NCI-H1092 treated with DMSO at 0.1 percent for 48 hours (cell line): ENCODE measurements at regions not wholly inside any gene's neighbourhood (a gene's known extent, or its start where the extent isn't known, plus 50 kb on each side); places are given as distances from the start of the nearest gene placed in this dataset.
"Not testable (repeated sequence)": the region's sequence is repeated elsewhere in the genome, so short reads cannot be mapped to it uniquely, and the experiment has no call there.

Experiments
- DNase-seq: peaks from one replicate; lab custom pipeline; 2025; lab: John Stamatoyannopoulos, UW

DNA sequence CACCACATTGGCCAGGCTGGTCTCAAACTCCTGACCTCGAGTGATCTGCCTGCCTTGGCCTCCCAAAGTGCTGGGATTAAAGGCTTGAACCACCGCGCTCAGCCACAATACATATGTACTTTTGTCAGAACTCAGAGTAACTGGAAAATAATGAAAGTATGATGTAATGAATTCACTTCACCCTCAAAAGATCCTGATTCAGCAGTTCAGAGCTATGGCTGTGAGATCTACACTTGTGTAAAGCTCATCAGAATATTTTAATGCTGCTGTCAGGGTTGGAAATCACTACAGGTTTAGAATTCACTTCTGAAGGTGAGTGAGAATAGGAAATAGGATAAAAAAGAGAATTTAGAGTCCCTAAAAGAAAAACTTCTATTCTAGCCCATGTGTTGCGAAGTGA lies 464.5 kb upstream of the NRSN1 start:
- no peak for DNase-seq

DNA sequence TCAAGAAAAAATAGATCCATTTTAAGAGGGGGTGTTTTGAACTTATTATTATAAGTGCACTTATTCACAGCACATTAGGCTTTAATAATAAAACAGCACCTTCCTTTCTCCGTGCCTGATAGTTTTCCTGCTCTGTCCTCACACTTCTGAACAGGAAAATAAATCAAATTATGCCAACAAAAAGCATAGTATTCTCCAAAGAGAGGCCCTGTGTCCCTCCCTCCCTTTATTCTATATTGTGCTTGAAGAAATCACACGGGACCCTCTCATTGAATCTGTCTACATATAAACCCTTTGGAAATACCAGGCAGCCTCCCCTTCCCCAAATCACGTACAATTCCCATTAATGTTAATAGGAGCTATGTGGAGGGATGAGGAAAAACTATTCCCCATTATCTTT lies 462.9 kb upstream of the NRSN1 start:
- DNase-seq, result no peak

DNA sequence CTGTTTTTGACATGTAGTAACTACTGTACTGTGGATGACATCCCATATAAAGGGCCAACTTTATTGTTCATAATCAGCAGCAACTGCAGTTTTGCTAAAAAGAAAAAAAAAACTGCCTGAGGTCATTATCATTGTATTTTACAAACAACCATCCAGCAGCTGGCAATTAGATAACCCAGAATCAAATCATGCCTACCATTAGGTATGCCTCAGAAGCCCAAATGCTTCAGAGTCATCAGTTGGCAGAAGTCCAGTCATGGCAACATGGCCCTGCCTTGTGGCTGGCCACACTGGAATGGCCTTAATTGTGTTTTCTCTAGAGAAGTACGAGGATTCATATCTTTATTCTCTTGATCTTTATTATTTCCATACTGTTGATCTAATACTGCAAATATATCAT lies 462.4 kb upstream of the NRSN1 start:
- DNase-seq, result no peak

DNA sequence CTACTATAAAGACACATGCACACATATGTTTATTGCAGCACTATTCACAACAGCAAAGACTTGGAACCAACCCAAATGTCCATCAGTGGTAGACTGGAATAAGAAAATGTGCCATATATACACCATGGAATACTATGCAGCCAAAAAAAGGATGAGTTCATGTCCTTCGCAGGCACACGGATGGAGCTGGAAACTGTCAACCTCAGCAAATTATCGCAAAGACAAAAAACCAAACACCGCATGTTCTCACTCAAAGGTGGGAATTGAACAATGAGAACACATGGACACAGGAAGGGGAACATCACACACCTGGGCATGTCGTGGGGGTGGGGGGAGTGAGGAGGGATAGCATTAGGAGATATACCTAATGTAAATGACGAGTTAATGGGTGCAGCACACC lies 460.1 kb upstream of the NRSN1 start:
- not testable (repeated sequence) for DNase-seq

DNA sequence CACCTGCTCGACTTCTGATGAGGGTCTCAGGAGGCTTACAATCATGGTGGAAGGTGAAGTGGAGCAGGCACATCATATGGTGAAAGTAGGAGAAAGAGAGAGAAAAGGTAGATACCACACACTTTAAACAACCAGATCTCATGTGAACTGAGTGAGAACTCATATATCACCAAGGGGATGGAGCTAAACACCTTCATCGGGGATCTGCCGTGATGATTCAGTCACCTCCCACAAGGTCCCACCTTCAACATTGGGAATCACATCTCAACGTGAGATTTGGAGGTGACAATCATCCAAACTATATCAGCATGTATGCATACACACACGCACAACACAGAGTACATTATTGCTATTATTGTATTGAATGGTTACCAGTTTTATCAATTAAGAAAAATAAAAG lies 453.3 kb upstream of the NRSN1 start:
- DNase-seq, result no peak

DNA sequence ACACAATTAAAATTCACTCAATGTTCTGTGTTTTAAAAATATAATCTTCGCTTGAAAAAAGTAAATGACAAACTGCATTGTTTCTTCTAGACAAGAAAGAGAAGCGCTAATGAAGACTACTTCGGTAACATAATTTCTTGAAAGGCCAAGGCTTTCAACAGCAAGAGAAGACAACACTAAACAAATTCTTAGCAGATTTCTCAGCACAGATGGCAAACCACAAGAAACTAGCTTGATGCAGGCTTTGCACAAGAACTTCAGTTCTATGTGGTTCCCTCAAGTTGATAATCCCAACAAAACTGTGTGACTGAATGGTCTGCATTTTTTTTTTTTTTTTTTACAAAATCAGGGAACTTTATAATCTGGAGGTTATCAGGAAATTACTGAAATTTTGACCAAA lies 447.4 kb upstream of the NRSN1 start:
- DNase-seq, result no peak

DNA sequence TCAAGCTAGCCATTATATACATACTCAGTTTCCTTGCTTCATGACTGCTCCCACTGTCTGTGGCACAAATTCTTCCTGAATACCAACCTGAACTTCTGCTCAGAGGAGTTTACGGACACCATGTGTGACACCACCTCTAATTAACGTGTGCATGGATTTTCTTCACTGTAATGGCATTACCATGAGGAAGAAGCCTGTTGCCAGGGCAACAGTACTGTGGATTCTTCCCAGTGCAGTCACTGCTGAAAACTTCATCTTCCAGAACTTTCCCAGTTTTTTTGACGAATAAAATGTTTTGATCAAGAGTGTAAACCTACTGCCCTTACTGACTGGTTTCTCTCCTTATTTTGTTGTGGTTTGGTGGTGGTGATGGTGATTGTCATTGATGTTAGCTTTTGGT lies 444.3 kb upstream of the NRSN1 start:
- DNase-seq, result no peak

DNA sequence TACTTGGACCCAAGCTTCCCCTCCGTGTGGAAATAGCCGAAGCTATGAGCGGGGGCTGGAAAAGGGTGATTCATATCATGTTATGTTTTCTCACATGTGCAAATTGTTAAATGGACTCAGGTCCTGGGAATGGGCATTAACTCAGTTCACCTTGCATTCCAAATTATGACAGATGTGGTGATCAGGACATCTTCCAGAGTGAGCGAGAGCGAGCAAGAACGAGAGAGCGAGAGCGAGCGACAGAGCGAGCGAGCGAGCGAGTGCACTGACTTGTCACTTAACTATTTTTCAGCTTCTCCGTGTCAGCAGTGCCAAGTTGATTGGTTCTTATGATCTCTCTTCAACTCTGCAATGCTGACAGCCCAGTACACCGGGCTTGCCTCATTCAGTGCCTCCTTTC lies 437.4 kb upstream of the NRSN1 start:
- no peak for DNase-seq

DNA sequence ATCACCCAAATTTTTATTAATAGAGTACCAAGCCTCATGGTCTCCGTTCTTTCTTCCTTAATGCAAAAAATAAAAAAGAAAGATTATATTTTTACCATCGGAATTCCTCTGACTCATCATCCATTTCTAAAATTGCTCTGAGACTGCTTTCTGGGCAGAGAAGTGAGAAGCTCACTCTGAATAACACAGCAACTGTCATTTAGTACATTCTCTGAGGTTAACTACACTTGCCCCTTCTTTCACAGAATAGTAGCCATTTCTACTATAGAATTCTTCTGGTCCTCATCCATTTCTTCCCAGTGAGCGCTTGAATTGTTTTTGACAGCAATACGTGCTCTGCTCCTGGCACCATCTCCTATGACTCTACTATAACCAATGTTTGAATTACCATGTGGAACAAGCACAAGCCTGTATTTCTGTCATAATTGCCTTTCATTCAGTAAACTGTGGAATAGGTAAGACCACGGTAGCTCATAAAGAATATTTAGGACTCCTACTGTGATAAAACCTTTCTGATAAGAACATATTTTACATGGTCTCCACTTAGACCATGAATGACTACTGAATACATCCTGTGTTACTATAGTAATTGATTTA lies 435.5 kb upstream of the NRSN1 start:
- DNase-seq, result peak; percentile 75

DNA sequence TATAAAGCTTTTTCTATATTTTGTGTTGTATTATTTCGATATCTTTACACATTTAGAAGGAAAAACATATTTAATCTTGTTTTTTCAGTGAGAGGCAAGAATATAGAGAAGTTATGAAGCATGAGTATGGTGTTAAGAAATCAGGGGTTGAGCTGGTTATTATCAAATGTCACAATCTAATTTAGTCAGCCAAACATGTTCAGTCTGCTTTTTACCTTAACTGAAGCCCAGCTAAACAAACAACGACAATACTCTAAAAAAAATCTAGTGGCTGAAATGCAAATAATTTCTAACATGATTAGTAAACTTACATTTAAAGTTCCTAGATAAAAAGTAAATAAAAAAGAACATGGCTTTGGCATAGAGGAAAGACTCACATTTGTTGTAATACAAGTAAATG lies 433.8 kb upstream of the NRSN1 start:
- DNase-seq, result no peak

DNA sequence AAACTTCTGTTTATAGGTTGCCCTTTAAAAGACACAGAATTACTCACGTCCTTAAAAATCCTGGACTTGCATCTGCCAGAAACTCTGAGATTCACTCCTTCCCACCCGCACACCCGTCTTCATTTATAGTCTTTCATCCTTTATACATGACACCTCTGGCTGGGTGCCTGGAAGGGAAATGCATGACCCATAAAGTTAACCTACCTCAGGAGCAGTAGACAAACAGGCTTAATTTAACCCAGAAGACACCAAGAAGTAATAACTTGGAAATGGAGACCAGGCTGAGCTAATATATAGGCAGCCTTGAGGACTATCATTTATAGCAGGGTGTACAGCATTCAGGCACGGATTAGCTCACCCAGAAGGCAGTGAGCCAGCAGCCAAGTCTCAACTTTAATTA lies 429.0 kb upstream of the NRSN1 start:
- no peak for DNase-seq

DNA sequence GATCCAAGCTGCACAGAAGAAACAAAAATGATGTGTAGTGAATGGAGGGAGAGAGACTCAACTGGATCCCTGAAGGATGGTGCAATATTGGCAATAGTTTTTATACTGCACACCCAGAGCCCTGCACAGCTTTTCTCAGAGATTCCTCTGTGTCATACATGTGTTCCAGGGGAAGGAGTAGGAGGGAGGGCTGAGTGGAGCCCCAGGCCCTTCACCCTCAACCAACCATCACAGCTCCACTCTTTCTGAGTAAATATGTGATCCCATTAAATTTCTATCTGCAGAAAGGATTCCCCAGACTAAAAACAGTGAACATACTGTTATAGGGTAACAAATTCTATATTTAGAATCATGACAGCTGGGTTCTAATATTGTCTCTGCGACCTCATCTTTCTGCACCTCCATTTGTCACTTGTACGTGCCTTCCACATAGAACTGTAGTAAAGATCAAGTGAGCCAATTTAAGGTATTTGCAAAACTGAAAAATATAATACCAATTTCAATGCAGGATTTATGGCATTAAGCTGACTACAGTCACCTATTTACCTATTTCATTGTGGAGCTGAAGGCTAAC lies 421.4 kb upstream of the NRSN1 start:
- no peak for DNase-seq

DNA sequence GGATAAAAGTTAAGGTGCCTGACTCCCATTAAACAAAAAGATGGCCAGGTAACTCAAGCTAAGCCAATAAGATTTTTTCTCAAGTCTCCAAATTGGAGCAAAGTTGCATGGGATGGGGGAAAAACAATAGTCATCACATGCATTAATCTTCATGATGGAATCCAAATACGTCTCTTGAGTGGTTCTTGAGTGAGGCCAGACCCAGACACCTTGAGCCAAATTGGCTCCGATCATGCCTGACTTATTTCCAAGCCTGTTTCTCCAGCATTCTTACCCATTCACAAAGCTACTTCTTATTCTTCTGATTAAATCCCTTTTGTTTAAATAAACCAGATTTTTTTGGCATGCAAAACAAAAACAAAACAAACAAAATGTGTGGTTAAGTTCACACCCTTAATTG lies 420.3 kb upstream of the NRSN1 start:
- DNase-seq, result no peak

DNA sequence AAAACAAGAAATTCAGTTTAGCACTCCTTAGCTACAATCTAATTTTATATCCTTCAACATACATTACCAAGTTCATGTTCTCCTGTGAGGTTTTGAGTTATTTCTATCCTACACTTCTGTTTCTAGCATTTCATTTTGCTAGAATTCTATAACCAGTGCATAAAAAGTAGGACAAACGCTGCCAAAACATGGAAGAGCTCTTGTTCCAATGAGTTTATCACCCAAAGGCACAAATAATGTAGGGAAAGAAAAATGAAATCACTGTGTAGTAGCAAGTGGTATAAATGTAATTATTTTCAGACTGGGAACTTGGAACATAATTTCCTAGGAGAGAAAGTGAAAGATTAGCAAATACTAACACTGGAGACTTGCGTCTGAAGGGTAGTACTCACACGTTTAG lies 413.3 kb upstream of the NRSN1 start:
- no peak for DNase-seq

DNA sequence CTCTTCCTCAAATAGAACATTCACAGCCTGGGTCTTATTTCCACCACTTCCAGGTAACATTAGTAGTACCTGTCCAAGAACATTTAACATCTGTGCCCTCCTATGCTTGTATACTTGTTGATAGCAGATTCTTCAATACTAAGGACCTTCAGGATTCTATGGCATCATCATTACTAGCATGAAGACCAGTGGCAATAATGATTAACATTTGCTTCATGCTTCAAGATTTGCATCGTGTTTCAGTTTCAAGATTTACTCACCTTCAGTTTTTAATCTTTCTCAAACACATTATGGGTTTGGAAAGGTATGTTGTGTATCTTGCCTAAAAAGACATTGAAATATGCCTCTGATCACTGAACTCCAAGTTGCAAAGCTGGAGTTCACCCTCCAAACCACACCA lies 412.8 kb upstream of the NRSN1 start:
- no peak for DNase-seq

DNA sequence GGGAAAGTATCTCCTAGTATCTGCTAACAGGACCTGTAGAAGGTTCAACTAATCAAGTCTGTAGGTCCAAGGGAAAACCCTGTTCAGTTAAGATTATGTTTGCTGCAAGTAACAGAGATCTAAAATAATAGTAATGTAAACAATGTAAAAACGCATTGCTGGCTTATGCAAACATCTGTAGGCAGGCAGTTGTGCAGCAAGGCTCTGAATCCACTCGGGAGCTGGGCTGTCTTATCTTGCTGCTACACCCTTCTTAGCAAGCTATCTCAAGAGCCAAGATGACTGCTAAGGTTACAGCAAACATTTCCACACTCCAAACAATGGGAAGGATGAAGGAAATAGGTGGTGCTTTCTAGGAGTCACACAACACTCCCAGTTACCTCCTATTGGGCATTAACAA lies 397.3 kb upstream of the NRSN1 start:
- DNase-seq, result no peak

DNA sequence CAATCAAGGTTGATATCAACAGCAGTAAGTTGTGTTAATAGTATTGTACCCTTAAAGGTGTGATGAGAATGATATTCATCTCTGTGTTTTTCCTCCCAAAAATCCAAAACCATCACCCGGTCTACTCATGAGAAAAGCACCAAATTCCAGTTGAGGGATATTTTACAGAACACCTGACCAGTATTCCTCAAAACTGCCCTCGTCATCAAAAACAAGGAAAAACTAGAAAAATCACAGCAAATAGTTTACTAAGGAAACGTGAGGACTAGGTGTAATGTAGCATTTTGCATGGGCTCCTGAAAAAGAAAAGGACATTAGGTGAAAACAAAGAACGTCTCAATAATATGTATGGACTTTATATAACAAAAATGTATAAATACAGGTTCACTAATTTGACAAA lies 394.4 kb upstream of the NRSN1 start:
- no peak for DNase-seq

DNA sequence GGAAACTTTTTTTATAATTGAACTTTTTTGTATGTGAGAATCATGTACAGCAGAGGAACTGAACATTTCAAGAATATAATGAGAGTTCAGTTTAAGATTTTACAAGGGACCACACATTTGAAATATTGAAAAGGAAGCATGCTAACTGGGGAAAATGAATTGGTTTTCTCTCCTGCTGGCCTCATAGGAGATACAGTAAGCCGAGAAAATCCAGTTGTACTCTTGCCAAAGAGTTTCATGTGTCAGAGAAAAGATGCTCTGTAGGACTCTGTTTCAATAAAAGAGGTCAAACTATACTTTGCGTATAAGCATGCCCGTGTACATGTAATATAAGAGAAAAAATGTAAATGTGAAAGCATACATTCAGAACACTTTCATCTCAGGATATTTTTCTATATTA lies 393.5 kb upstream of the NRSN1 start:
- no peak for DNase-seq

DNA sequence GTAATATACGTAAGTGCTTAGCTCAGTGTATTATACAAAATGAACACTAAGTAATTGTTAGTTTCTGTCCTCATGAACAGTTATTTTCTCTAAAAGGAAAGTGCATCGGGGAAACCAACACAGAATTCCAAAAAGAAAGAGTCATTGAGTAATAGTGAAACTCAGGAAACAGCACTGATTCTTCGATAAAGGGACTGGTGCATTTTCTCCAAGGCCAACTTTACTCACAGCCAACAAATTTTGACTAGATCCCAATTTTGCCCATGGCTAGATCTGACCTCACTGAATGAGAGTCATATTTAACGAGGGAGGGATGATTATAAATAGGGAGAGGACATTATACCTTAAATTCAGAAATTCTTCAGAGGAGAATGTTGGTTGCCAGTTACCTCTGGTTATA lies 390.9 kb upstream of the NRSN1 start:
- DNase-seq, result no peak

DNA sequence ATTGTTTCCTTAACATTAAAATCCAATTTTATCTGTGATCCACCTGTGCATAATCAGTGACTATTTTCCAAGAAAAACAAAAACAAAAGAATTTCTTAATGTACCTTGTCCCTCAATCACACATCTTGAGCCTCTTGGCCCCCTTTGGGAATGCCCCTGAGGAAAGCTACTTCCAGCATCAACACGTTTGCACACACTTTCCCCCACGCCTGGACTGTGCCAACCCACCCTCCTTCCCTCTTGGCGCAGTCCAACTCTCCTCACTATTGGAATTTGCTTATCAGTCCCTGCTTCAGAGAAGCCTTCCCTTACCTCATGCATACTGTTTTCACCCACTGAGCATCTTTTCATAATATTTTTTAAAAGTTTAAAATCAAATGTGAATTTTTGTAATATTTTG lies 389.4 kb upstream of the NRSN1 start:
- DNase-seq, result no peak

DNA sequence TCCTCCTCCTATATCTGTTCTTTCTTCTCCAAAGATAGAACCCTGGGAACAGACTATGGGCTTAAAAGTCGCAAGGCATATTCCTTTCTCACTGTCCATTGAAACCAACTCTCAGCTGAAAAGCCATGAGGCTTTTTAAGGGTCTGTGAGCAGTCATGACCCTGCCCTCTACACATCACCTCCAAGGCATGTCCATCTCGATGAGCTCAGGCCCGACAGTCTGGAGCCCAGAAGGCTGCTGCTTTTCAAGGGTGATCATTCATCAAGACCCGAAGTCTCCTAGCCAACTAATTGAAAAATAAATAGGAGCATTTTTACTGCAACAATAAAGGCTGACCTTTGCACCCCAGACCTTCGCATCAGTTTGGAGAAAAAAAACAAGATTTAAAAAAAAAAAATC lies 378.8 kb upstream of the NRSN1 start:
- no peak for DNase-seq

DNA sequence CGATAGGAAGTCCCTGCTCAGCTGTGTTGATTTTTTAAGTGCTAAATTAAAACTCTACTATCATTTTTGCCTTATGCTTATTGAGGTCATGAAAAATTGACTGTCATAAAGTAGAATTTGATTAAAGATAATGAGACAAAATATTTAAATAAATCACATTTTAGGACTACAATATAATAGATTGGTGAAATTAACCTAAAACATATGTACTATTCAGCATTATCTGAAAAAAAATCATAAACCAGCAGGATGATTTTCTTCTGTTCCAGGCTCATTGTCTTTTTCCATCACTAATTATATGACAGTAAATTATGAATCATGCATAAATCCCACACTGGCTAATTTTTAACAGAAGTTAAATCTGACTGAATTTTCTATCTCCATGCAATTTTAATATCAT lies 373.6 kb upstream of the NRSN1 start:
- no peak for DNase-seq

DNA sequence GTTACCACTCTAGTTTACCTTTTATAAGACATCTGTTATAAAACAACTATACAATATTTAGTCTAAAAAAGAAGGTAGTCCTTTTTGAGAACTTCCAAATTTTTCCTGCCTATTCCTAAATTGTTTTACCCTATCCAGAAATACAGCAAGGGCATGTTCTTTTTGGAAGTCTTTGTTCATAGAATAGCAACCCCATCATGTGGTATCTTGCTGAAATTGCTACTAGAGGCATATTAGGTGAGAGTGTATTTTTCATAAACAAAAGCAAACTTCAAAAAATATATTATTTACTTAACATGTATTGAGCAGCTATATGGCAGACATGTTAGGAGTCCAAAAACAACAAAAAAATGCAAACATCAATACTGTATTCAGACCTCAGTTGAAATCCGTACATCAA lies 371.8 kb upstream of the NRSN1 start:
- DNase-seq, result peak; percentile 9

DNA sequence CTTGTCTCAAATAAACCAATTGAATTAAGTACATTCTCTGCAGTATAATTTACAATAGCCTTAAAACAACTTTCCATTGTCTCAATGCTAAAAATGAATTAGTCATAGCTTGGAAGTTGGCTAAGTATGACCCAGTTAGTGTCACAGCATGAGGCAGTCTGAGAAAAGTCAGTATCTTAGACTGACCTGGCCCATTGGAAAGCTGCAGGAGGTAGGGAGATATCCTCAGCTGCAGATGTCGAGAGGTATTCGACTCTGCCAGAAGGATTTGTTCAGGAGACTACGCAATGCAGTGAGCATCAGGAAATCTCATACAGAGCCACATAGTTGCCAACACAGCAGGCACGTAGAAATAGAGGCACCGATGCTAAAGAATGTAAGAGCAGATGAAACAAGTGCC lies 350.9 kb upstream of the NRSN1 start:
- no peak for DNase-seq

DNA sequence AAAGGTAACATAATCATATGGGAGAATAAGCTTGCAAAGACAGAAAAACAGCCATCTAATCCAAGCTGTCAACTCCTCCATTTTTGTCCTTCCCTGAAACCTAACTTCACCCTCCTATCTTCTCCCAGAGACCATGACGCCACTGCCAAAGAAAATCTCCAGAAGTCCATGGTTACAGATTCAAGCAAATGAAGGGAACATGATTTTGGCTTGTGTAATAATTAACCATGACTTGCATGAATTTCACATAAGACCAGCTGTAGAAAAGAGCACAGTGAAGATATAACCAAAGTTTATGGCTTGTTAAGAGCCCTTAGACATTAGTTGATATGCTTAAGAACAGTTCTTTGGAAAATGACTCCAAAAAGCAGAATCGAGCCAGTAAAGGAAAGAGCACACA lies 342.1 kb upstream of the NRSN1 start:
- no peak for DNase-seq
